PC-9 (cell line): ENCODE measurements at regions not wholly inside any gene's neighbourhood (a gene's known extent, or its start where the extent isn't known, plus 50 kb on each side); places are given as distances from the start of the nearest gene placed in this dataset.

Source experiments
- CTCF ChIP-seq: fragments of 200-600 bp; sonication (generic); conservative IDR thresholded peaks from 2 replicates; pipeline ENCODE4 v1.6.1; 2017; ENCODE audit warnings: mixed run types, antibody characterized with exemption, mild to moderate bottlenecking, moderate library complexity
- EZH2 ChIP-seq: fragments of 200-600 bp; sonication (generic); IDR thresholded peaks from 2 replicates; pipeline ENCODE4 v1.8.0; 2017; ENCODE audit warnings: antibody characterized with exemption, low read depth

DNA sequence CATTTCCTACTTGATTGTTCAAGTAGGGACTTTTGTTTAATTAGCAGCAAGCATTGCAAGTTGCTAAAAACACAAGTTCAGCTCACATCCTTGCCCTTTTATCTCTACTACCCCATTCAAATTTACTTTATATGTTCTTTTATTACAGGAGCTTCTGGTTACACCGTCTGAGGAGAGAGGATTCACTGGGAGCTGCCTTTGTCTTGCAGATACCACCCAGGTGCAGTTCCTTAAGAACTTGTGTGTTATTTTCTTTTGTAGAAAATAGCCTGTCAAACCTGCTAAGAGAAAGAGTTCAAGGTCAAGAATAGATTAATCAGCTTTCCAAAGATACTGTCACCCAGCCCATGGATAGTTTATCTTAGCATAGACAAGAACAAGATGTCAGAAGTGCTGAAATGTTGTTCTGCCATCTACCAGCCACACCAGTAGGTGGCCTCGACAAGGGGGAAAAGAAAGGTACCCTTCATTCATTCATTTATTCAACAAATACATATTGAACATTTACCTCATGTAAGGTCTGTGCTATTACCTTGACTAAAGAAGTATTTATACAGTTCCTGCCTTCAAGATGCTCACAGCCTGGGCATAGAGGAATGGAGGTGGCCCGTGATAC, 750.3 kb downstream of the MAT2B start:
- no peak for TF ChIP-seq EZH2
- no peak for TF ChIP-seq CTCF
